ENCODE measurements at regions not wholly inside any gene's neighbourhood (a gene's known extent, or its start where the extent isn't known, plus 50 kb on each side); places are given as distances from the start of the nearest gene placed in this dataset.
A peak's percentile ranks its signal among the peaks of the same experiment; 100 is the strongest.
"Not testable (repeated sequence)": the region's sequence is repeated elsewhere in the genome, so short reads cannot be mapped to it uniquely, and the experiment has no call there.

DNA sequence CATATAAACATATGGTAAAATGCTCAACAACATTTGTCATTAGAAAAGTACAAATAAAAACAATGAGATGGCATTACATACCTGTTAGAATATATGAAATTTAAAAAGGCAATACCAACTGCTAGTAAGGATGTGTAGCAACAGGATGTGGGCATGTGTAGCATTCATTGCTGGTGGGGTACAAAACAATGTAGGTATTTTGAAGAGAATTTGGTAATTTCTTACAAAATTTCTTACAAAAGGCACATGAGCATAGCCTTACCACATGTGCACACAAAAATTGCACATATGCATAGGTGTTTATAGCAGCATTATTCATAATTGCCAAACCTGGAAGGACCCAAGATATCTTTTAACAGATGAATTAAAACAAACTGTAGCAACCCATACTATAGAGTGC is 1355.1 kb upstream of the CITED2 start:
- no peak for DNase-seq

DNA sequence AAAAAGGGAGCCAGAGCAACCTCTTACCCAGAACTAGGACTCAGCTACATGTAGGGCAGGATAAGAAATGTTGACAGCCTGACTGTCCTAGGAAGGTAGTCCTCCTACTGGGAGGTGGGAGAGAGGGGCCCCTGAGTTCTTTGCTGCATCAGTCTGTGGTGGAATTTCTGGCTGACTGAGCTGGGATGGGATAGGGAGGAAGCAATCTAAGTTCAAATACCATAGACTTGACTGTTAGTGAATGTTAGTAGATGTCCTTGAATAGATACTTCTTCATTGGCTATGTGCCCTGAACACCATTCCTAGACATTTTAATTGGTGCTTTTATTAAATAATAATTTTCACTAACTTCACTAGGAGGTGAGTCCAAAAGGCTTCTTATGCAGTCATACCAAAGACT is 1343.6 kb upstream of the CITED2 start:
- DNase-seq = no peak

GRCh38 chr6:140713495-140713894 is 1339.0 kb upstream of the CITED2 start:
- peak in 1 of 2 experiments; percentile 0 for DNase-seq

GRCh38 chr6:140711019-140711613 is 1336.7 kb upstream of the CITED2 start:
- DNase-seq = no peak

DNA sequence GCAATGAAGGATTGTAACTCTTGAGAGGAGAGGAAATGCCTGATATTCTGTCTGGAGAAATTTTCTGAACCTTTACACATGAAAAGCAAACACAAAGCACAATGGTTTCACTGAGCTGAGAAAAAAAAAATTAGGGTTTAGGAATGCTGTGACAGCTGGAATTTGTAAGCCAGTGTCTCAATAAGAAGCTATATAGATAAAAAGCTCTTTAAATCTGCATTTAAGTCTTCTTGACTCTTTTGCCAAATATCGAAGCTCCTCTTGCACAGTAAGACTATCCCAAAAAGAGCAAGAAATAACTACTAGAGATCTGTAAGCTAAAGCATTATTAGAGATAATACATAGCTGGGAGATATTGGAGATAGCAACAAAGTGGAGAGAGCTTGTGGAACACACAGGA is 1334.0 kb upstream of the CITED2 start:
- DNase-seq = no peak

DNA sequence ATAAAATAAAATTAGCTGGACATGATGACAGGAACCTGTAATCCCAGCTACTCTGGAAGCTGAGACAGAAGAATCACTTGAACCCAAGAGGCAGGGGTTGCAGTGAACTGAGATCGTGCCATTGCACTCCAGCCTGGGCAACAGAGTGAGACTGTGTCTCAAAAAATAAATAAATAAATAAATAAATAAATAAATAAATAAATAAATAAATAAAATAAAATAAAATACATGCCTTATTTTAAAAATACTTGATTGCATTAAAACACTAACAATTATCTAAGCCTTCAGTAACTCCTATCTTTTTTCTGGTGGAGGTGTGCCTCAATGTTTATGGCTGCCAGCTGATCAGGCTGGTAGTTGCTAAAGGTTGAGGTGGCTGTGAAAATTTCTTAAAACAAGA is 1329.6 kb upstream of the CITED2 start:
- not testable (repeated sequence) for DNase-seq

DNA sequence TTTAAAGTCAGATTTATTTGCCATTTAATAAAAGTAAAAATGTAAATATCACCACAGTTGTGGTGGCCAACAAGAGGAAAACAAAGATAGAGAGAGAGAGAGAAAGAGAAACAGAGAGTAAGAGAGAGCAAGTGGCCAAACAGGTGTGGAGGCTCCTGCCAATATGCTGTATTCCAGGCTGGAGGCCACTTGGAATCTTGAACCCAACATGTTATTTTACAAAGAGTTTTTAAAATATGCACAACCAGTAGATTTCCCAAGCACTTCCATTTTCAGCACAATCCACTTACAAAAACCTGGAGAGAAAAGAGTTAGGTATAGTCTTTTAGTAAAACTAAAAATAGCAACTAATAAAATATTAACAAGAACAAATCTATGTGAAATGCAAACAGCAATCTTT is 1323.1 kb upstream of the CITED2 start:
- DNase-seq = no peak

DNA sequence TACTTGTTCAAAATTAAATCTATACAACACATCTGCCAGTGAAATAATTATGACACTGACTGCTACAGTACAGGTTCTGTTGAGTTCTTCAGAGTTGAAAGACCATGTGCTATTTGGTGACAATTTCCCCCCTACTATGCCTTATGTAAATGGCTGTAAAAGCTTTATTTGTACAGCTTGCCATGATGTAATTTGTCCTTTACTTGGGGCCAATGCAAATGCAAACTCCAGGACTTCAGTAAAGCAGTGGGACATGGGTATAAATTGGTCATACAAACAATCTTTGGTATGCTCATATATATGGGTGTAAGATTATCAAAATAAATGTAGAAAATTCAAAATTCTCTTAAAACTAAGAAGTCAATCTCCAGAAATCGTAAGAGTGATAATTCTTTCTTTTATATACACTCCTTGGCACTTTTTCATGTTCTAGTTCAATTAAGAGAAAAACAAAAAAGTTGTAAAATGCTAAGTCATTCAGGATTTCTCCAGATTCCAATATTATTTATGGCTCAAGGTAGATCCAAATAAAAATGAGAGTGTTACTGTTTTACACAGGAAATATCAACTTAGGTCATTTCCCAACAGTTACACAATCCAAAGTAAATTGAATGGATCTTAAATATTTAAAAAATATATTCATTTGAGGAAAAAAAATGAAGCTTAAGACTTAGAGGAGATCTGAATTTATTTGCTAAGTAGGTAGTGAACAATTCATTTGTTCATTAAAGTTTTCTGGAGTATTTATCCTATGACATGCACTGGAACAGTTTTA is 1310.5 kb upstream of the CITED2 start:
- peak; percentile 86 to 92 for DNase-seq

DNA sequence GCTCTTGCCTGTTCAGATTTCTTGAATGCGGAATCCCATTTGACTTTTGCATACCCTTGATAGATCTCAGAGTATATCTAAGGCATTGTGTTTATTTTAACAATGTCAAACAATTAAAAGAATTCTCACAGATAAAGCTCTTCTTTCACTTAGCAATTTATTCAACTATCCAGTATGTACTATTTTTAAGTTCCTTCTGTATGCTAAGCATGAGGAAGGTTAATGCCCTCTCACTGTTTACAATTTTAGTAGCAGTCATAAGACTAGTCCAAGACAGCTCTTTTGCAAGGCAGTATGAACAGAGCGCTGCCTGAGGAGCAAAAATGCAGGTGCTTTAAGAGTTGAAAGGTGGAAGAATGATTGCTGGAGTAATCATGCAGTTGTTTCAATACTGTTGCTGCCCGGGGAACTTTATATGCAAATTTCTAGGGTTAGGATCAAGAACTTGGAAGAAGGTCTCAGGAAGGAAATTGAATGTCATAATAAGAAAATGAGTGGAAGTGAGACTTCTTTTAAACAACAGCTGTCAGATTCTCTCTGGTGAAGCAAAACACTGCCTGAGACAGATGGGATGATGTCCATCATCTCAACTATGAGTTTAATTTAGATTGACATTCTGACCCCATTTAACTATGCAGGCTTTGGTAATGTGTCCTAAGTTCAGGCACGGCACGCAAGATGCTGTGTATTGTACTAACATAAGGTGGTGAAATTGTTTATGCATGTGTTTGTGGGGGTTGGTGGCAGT is 1303.5 kb upstream of the CITED2 start:
- DNase-seq = no peak

DNA sequence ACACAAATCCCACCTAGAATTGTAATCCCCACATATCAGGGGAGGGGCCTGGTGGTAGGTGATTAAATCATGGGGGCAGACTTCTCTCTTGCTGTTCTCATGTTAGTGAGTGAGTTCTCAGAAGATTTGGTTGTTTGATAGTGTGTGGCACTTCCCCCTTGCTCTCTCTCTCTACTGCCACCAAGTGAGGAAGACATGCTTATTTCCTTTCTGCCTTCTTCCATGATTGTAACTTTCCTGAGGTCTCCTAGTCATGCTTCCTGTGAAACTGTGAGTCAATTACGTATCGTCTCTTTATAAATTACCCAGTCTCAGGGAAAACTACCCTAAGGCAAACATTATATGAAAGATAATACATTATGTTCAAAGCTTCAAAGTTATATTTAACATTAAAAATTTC is 1297.5 kb upstream of the CITED2 start:
- no peak for DNase-seq

GRCh38 chr6:140670021-140670420 is 1295.6 kb upstream of the CITED2 start:
- DNase-seq = no peak

DNA sequence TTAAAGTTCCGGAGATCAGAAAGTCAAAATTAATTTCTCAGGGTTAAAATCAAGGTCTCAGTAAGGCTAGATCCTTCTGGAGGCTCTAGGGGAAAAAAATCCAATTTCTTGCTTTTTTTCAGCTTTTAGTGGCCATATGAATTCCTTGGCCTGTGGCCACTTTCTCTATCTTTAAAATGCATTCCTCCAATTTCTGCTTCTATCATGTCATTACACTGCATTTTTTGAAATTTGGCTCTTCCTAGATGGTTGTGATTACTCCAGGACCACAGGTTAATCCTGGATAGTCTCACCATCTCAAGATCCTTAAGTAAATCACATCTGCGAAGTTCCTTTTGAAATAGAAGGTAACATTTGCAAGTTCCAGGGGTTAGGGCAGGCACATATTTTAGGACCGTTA is 1294.9 kb upstream of the CITED2 start:
- DNase-seq = no peak

GRCh38 chr6:140663772-140664171 is 1289.3 kb upstream of the CITED2 start:
- no peak for DNase-seq

DNA sequence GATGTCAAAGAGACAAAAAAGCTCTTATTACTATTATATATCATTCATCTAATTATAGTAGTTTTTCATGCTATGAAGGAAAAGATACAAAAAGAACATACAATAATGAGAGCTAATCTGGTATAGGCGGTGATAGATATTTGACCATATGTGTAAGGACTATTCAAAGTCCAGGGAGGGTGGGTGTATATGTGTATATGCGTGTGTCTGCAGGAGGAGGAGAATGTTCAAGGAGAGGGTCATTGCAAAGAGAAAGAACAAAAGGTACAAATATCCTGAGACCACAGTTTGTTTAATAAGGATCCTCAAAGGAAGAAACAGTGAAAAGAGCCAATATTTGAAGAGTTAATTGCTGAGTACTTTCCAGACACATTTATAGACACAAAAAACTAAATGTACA is 1288.6 kb upstream of the CITED2 start:
- no peak for DNase-seq

- no peak for DNase-seq
Measured at GRCh38 chr6:140661691-140662090, 1287.2 kb upstream of the CITED2 start.

- DNase-seq = no peak
Measured at GRCh38 chr6:140660295-140660694, 1285.8 kb upstream of the CITED2 start.

- DNase-seq = no peak
Measured at GRCh38 chr6:140653972-140654371, 1279.5 kb upstream of the CITED2 start.

DNA sequence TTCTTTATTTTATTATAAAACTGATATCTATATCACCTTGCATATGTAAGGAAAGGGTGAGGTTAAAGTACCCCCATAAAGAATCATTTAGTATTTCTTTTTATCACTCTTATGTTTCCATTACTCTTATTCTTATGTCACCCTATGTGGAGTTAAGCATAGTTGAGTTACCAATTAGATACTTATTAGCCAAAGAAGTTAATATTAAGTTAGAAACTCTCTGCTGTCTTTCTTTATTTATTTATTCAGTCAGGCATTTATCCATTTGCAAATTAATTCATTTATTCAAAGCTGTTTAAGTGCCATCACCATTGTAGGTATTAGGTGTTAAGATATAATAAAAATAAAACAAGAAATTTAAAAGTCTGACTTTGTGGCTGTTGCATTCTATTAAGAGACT is 1279.1 kb upstream of the CITED2 start:
- DNase-seq = no peak

DNA sequence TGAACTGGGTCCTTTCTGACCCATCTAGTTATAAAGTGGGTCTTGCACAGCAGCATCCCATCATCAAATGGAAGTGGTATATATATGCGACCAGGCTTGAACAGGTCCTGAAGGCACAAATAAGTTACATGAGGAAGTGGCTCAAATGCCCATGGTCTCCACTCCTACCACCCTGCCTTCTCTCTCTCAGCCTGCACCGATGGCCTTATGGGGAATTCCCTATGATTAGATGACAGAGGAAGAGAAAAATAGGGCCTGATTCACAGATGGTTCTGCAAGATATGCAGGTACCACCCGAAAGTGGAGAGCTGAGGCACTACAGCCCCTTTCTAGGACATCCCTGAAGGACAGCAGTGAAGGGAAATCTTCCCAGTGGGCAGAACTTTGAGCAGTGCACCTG is 1275.1 kb upstream of the CITED2 start:
- not testable (repeated sequence) for DNase-seq

DNA sequence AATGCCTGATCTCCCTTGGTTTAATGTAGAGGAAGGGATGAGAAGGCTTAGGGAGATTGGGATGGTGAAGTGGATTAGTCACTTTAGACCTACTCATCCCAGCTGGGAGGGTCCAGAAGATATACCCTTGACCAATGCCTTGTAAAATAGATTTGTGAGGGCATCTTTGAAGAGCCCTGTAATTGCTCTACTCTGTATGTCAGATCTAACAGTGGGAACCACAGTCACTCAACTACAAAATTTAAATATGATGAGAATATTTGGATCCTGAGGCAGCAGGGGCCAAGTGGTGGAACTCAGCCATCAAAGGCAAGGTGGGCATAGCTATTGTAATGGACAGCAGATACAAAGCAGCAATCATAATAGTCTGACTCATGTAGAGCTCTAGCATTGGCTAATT is 1272.9 kb upstream of the CITED2 start:
- DNase-seq = not testable (repeated sequence)

DNA sequence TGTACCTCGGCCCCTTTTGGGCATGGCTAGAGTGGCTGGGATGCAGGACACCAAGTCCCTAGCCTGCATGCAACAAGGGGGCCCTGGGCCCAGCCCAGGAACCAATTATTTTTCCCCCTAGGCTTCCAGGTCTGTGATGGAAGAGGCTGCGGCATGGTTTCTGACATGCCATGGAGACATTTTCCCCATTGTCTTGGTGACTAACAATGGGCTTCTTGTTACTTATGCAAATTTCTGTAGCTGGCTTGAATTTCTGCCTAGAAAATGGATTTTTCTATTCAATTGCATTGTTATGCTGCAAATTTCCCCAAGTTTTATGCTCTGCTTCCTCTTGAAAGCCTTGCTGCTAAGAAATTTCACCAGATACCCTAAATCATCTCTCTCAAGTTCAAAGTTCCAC is 1269.6 kb upstream of the CITED2 start:
- DNase-seq = no peak

DNA sequence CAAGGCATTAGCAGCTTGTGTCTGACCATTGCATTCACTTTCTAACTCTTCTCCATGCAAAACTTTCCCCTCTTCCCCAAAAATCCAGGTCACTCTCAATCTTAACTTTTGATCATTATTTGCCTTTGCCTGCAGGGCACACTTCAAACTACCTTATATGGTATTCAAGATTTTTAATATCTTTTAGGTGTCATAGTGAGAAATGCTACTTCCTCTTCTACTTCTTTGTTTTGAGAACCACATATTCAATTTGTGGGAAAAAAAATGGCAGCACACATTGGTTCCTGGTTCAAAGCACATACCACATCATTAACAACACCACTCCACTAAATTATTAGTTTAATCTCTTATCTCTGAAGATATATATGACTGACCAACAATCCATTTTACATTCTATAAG is 1267.0 kb upstream of the CITED2 start:
- DNase-seq = no peak

GRCh38 chr6:140636908-140637402 is 1262.5 kb upstream of the CITED2 start:
- peak; percentile 5 to 10 for DNase-seq

Data from SHP77 (cell line).